Central memory CD8-positive, alpha-beta T cell (primary cell): ENCODE measurements at regions not wholly inside any gene's neighbourhood (a gene's known extent, or its start where the extent isn't known, plus 50 kb on each side); places are given as distances from the start of the nearest gene placed in this dataset.

Experiments
- ATAC-seq: fragments of 150-1000 bp; cut with Tn5 transposase; replicated peaks from 2 replicates; pipeline ENCODE4 v1.10.0; 2022; ENCODE audit warnings: mild to moderate bottlenecking, moderate FRiP score, moderate number of reproducible peaks; ENCODE audit not compliant: poor library complexity, severe bottlenecking; ENCODE audit errors: extremely low read depth
- DNase-seq, 2 donors: peaks; one replicate each; pipeline ENCODE4 v3.0.0; 2021; ENCODE audit warnings: low spot score in 2 of 2
- H3K27ac Mint-ChIP-seq: one replicate; pipeline ENCODE4 v1.8.0; 2022; ENCODE audit warnings: low read depth, mild to moderate bottlenecking, moderate library complexity, mixed read lengths
- H3K27me3 Mint-ChIP-seq: one replicate; pipeline ENCODE4 v1.8.0; 2022; ENCODE audit warnings: mixed read lengths
- H3K36me3 Mint-ChIP-seq: one replicate; pipeline ENCODE4 v1.8.0; 2022; ENCODE audit warnings: mild to moderate bottlenecking, moderate library complexity, mixed read lengths; ENCODE audit not compliant: insufficient read depth
- H3K4me1 Mint-ChIP-seq: one replicate; pipeline ENCODE4 v1.8.0; 2022; ENCODE audit warnings: mixed read lengths
- H3K4me3 Mint-ChIP-seq: one replicate; pipeline ENCODE4 v1.8.0; 2022; ENCODE audit warnings: mild to moderate bottlenecking, moderate library complexity, mixed read lengths
- H3K9me3 Mint-ChIP-seq: one replicate; pipeline ENCODE4 v1.8.0; 2022; ENCODE audit warnings: mixed read lengths

DNA sequence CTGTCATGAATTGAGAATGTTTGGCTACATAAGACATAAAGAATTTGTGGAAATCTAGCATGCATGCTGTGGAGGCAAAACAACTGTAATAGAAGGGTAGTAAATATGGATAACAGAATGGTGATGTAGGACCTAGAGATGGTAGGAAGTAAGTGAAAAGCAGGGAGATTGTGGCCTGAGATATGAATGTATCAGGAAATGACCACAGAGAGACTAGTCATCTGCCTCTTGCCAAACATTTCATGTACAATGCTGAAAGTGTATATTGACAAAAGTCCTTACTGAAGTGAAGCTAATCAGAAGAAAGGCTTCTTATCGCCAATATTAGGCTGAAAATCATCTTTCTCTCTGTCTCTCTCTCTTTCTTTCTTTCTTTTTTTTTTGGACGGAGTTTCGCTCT is 873.1 kb upstream of the CTNND2 start:
- Mint-ChIP-seq H3K36me3 (no peaks in the 10 kb centered on the region), H3K27ac (no peak overlapping the region), H3K4me1 (no peaks in the 10 kb centered on the region), H3K27me3 (no peaks in the 10 kb centered on the region), H3K4me3 (no peak overlapping the region), H3K9me3 (peaks cover 5% of the 10 kb centered on the region)
- no peak for ATAC-seq
- no peak for DNase-seq

DNA sequence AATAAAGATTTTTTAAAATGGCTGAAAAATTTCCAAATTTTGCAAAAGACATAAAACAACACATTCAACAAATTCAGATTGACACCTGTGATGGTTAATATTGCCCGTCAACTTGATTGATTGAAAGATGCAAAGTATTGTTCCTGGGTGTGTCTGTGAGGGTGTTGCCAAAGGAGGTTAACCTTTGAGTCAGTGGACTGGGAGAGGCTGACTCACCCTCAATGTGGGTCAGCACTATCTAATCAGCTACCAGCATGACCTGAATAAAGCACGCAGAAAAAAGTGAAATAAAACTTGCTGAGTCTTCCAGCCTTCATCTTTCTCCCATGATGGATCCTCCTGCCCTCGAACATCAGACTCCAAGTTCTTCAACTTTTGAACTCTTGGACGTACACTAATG is 868.0 kb upstream of the CTNND2 start:
- H3K9me3 Mint-ChIP-seq, result no peaks in the 10 kb centered on the region
- no peaks in the 10 kb centered on the region for H3K4me1 Mint-ChIP-seq
- DNase-seq (no peak), ATAC-seq (no peak)
- no peaks in the 10 kb centered on the region for H3K27me3 Mint-ChIP-seq
- H3K4me3 Mint-ChIP-seq, result no peak overlapping the region
- no peak overlapping the region for H3K27ac Mint-ChIP-seq
- H3K36me3 Mint-ChIP-seq, result no peaks in the 10 kb centered on the region

DNA sequence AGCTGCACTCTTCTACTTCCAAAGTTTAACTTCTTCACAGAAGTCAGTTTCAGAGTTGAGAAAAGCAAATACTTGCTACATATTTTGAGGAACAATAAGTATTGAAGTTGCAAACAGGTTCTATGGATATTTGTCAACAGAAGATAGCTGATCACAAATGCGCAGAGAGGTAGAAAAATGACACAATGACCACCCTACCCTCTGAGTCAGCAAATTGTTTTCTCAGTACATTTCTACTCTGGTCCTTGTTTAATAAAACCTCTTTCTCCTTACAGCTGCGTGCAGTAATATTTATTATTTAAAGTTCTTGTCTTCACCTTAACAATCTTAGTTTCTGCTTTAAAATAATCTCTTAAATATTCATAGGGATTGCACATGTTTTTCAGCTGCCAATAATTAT is 855.1 kb upstream of the CTNND2 start:
- Mint-ChIP-seq H3K36me3 (no peaks in the 10 kb centered on the region), H3K27me3 (no peaks in the 10 kb centered on the region), H3K27ac (no peak overlapping the region), H3K9me3 (peaks cover 7% of the 10 kb centered on the region), H3K4me3 (no peak overlapping the region), H3K4me1 (no peaks in the 10 kb centered on the region)
- no peak for ATAC-seq
- DNase-seq, result no peak

DNA sequence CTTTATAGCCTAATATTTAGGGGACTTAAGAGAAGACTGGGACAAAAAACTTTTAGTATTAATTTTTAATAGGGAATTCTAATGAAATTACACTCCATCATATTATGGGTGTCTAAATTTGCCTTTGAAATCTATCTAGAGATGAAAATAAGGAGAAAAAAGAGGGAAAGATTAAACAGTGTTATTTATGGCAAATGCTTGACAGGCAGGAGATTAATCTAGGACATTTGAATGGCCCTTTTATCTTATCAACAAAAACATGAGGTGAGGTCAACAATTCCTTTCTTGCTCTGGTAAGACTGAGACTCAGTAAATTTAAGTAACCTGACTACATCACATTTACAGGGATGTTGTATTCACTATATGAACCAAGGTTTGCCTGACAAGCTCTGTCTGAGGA is 852.8 kb upstream of the CTNND2 start:
- DNase-seq (no peak), ATAC-seq (no peak)
- Mint-ChIP-seq H3K4me3 (no peak overlapping the region), H3K27ac (no peak overlapping the region), H3K9me3 (peaks cover 7% of the 10 kb centered on the region), H3K4me1 (no peaks in the 10 kb centered on the region), H3K27me3 (no peaks in the 10 kb centered on the region), H3K36me3 (no peaks in the 10 kb centered on the region)

DNA sequence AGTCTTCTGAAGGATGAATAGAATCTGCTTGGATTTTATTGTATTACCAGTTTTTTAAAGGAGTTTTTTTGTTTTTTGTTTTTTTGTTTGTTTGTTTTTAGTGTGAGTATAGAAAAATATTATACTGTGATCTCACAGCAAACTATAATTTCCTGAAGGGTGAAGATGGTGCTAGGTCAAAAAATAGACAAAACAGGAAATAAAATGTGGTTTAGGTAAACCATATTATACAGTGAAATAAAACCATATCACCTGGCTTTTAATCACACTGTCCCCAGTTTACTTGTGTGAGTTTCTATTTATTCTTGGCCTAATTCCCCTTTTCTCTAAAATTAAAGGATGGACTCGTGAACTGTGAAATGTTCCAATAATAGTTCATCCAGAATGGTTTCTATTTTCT is 841.3 kb upstream of the CTNND2 start:
- no peaks in the 10 kb centered on the region for H3K36me3 Mint-ChIP-seq
- ATAC-seq, result peak; percentile 66
- peak overlapping the region; percentile 5 for H3K4me3 Mint-ChIP-seq
- no peaks in the 10 kb centered on the region for H3K27me3 Mint-ChIP-seq
- H3K27ac Mint-ChIP-seq, result no peak overlapping the region
- DNase-seq, result no peak
- H3K4me1 Mint-ChIP-seq, result no peaks in the 10 kb centered on the region
- no peaks in the 10 kb centered on the region for H3K9me3 Mint-ChIP-seq

DNA sequence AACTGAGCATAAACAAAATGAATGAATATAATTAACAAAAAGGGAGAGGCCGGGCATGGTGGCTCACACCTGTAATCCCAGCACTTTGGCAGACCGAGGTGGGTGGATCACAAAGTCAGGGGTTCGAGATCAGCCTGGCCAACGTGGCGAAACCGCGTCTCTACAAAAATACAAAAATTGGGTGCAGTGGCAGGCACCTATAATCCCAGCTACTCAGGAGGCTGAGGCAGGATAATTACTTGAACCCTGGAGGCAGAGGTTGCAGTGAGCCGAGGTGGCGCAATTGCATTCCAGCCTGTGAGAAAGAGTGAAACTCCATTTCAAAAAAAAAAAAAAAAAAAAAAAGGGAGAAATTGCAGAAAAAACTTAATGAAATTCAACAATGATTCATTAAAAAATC is 839.3 kb upstream of the CTNND2 start:
- no peak overlapping the region for H3K27ac Mint-ChIP-seq
- H3K4me3 Mint-ChIP-seq, result no peak overlapping the region
- H3K4me1 Mint-ChIP-seq, result no peaks in the 10 kb centered on the region
- no peaks in the 10 kb centered on the region for H3K27me3 Mint-ChIP-seq
- no peak for ATAC-seq
- H3K9me3 Mint-ChIP-seq, result peaks cover 6% of the 10 kb centered on the region
- H3K36me3 Mint-ChIP-seq, result no peaks in the 10 kb centered on the region
- no peak for DNase-seq

DNA sequence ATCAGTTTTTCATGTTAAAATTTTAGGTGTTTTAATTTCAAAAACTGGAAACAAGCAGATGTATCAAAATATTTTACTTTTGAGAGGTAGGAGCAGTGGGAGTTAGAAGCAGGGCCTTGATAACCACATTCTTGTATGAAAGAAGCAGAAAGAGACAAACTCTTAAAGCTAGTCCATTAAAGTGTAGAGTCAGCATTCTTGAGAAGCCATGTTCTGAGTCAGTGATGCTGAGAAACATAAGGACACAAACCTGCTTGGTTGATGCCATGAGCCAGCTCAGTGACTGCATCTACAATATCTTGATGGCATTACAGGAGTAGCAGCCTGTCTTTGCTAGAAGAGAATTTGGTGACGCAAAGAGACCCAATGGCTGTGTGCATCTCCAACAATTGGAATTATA is 826.1 kb upstream of the CTNND2 start:
- DNase-seq (no peak), ATAC-seq (no peak)
- Mint-ChIP-seq H3K36me3 (no peaks in the 10 kb centered on the region), H3K27me3 (no peaks in the 10 kb centered on the region), H3K27ac (no peak overlapping the region), H3K9me3 (peaks cover 21% of the 10 kb centered on the region), H3K4me3 (no peak overlapping the region), H3K4me1 (peaks cover 6% of the 10 kb centered on the region)

DNA sequence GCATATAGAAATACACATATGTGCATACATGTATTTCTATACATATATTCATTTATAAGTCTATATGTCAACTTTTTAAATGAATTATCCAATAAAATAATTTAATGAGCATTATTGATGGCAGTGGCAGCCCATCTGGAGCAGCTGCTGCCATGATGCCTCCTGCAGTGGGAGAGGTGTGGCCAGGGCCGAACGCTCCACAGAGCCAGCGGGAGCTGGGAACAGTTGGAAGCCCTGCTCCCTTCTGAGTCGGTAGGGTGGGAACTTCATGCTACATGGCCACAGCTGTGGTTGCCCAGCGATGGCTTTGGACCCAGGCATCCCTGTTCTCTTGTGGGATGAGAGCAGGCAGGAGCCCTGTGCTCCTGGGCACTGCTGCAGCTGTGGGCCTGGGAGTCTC is 812.4 kb upstream of the CTNND2 start:
- Mint-ChIP-seq H3K4me1 (no peaks in the 10 kb centered on the region), H3K27me3 (no peaks in the 10 kb centered on the region), H3K27ac (no peak overlapping the region), H3K4me3 (no peak overlapping the region), H3K36me3 (no peaks in the 10 kb centered on the region), H3K9me3 (peaks cover 8% of the 10 kb centered on the region)
- DNase-seq, result no peak
- ATAC-seq, result no peak

DNA sequence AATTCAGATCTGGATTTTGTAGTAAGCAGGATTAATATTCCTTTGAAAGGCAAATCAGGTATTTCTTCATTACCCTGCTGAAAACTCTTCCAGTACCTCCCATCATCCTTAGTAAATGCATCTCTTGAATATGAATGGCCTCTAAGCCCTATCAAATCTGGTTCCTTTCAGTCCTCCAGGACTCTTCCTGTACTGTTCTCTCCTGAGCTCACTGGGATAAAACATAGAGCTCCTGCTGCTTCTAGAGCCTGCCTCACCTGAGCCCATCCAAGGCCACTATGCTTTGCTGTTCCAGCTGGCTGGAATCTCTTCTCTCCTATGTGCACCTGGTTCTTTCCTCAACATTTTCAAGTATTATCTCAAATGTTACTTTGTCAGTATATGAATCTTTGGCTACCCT is 803.3 kb upstream of the CTNND2 start:
- no peaks in the 10 kb centered on the region for H3K27me3 Mint-ChIP-seq
- H3K4me1 Mint-ChIP-seq, result no peaks in the 10 kb centered on the region

DNA sequence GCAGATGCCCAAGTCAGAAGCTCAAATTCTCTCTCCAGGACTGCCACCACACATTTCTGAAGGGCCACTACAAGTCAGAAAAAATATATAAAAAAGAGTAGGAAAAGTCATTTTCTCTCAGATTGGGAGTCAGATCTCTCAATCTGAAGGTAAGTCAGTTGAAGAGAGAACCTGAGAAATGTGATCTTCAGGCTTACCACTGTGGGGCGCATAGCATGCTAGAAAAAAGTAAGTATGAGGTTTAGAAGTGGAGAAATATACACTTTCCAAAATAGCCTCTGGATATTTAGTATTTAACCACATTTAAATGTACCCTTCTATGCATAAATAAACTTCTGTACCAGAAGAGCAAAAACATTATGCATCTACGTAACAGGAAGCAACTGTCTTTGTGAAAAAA is 800.7 kb upstream of the CTNND2 start:
- no peak for DNase-seq
- H3K9me3 Mint-ChIP-seq, result peaks cover 8% of the 10 kb centered on the region
- no peaks in the 10 kb centered on the region for H3K27me3 Mint-ChIP-seq

More for the DNA sequence above, 803.3 kb upstream of the CTNND2 start:
- Mint-ChIP-seq H3K4me3 (no peak overlapping the region), H3K36me3 (no peaks in the 10 kb centered on the region), H3K9me3 (peaks cover 8% of the 10 kb centered on the region), H3K27ac (no peak overlapping the region)
- ATAC-seq (no peak), DNase-seq (no peak)

DNA sequence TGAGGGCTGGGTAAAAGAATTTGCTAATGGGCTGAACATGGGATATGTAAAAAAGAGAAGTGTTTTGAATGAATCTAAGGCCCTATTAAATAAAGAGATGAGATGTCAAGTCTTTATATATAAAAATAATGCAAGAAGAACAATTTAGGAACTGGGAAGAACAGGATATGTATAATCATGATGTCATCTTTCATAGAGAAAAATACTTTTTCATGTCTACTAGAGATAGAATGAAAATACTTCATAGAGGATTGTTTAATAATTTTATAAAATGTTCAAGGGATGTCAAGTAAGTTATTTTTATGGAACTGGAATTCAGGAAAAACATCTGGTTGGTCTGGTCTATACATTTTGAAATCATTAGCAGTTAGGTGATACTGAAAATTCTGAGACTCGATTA is 799.0 kb upstream of the CTNND2 start:
- Mint-ChIP-seq H3K27me3 (no peaks in the 10 kb centered on the region), H3K9me3 (peaks cover 8% of the 10 kb centered on the region)

More for the DNA sequence above, 800.7 kb upstream of the CTNND2 start:
- Mint-ChIP-seq H3K4me3 (no peak overlapping the region), H3K36me3 (no peaks in the 10 kb centered on the region), H3K4me1 (no peaks in the 10 kb centered on the region), H3K27ac (no peak overlapping the region)
- no peak for ATAC-seq

DNA sequence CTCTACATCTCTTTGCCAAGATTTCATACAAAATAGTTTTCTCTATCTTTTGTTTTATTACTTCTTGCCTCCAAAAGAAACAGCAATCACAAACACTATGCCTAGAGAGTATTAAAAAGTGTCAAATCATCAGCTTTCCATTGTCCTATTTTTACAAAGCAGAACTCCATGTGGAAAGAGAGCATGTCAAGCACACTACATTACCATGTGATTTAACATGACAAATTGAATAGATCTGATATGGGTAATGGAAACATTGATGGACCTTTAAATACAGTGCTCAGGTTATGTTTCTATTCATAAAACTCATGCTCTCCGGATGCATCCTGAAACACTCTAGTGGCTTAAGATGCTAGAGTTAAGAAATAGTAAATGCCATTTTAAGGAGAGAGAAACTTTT is 791.4 kb upstream of the CTNND2 start:
- no peaks in the 10 kb centered on the region for H3K4me1 Mint-ChIP-seq
- no peak for DNase-seq
- H3K9me3 Mint-ChIP-seq, result peaks cover 7% of the 10 kb centered on the region
- H3K27me3 Mint-ChIP-seq, result no peaks in the 10 kb centered on the region
- no peaks in the 10 kb centered on the region for H3K36me3 Mint-ChIP-seq
- H3K4me3 Mint-ChIP-seq, result no peak overlapping the region
- no peak for ATAC-seq
- no peak overlapping the region for H3K27ac Mint-ChIP-seq

More for the DNA sequence above, 799.0 kb upstream of the CTNND2 start:
- no peak for ATAC-seq
- Mint-ChIP-seq H3K27ac (no peak overlapping the region), H3K36me3 (no peaks in the 10 kb centered on the region), H3K4me3 (no peak overlapping the region), H3K4me1 (no peaks in the 10 kb centered on the region)
- DNase-seq, result no peak

DNA sequence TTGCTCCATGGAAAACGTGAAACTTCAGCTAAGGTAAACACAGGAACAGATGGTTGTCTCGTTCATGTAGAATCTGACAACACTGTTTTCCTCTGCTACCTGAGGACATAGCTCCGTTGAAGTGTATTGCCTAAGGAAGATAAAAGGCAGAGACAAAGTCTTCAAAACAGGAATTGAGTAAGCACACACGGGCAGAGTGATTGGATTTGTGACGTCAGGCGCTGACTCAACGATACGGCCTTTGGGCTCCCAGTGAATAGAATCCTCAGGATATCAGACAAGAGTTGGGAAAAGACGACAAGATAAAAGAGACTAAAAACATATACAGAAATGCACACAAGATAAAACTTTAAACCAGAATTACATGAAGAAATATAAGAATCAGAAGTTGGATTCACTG is 787.1 kb upstream of the CTNND2 start:
- Mint-ChIP-seq H3K4me1 (no peaks in the 10 kb centered on the region), H3K27me3 (no peaks in the 10 kb centered on the region), H3K4me3 (no peak overlapping the region), H3K36me3 (no peaks in the 10 kb centered on the region), H3K9me3 (peaks cover 13% of the 10 kb centered on the region), H3K27ac (no peak overlapping the region)
- ATAC-seq (no peak), DNase-seq (no peak)

DNA sequence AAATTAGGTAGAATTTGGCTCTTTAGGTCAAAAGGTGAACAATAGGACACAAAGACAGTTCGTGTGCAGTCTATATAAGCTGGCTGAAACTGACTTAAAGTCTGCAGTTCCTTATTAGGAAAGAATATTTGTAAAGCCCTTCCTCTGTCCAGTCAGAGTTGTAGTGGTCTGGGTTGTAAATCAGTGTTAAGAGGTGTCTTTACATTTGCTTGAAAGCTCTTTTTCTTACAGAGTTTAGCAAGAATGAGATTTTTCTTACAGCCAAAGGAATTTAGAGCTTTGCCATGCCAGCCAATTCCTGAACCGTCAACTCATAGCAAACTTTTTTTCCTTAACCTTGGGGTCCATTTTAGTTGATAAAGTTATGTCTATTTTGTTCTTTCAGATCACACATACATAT is 786.1 kb upstream of the CTNND2 start:
- no peak overlapping the region for H3K4me3 Mint-ChIP-seq
- no peak for ATAC-seq

More for the DNA sequence above, 786.1 kb upstream of the CTNND2 start:
- no peak for DNase-seq
- Mint-ChIP-seq H3K9me3 (peaks cover 13% of the 10 kb centered on the region), H3K27ac (no peak overlapping the region), H3K27me3 (no peaks in the 10 kb centered on the region), H3K4me1 (no peaks in the 10 kb centered on the region), H3K36me3 (no peaks in the 10 kb centered on the region)
